ENCODE measurements at regions not wholly inside any gene's neighbourhood (a gene's known extent, or its start where the extent isn't known, plus 50 kb on each side); places are given as distances from the start of the nearest gene placed in this dataset.

- DNase-seq, result no peak
These were observed 198.6 kb downstream of the TEX29 start for GRCh38 chr13:111519041-111519440.

- no peak for DNase-seq
These were observed 199.2 kb downstream of the TEX29 start for GRCh38 chr13:111519490-111520170.

- DNase-seq, result no peak
These were observed 200.6 kb downstream of the TEX29 start for GRCh38 chr13:111521030-111521429.

- DNase-seq, result no peak
These were observed 201.3 kb downstream of the TEX29 start for GRCh38 chr13:111521691-111522229.

GRCh38 chr13:111525320-111526118 lies 205.1 kb downstream of the TEX29 start:
- no peak for DNase-seq

- DNase-seq, result no peak
These were observed 206.5 kb downstream of the TEX29 start for GRCh38 chr13:111526922-111527321.

GRCh38 chr13:111527614-111528229 lies 207.3 kb downstream of the TEX29 start:
- DNase-seq, result no peak

- no peak for DNase-seq
These were observed 208.1 kb downstream of the TEX29 start for GRCh38 chr13:111528513-111528912.

- DNase-seq, result no peak
These were observed 209.9 kb downstream of the TEX29 start for GRCh38 chr13:111530137-111530870.

- no peak for DNase-seq
These were observed 211.1 kb downstream of the TEX29 start for GRCh38 chr13:111531505-111531904.

- no peak for DNase-seq
These were observed 211.7 kb downstream of the TEX29 start for GRCh38 chr13:111532111-111532510.

- DNase-seq, result no peak
These were observed 213.7 kb downstream of the TEX29 start for GRCh38 chr13:111533900-111534683.

- no peak for DNase-seq
These were observed 214.5 kb downstream of the TEX29 start for GRCh38 chr13:111534751-111535522.

- DNase-seq, result no peak
These were observed 215.0 kb downstream of the TEX29 start for GRCh38 chr13:111535523-111535811.

GRCh38 chr13:111536075-111536642 lies 215.7 kb downstream of the TEX29 start:
- DNase-seq, result no peak

GRCh38 chr13:111537115-111537728 lies 216.8 kb downstream of the TEX29 start:
- no peak for DNase-seq

- no peak for DNase-seq
These were observed 217.5 kb downstream of the TEX29 start for GRCh38 chr13:111537843-111538499.

GRCh38 chr13:111539252-111539651 lies 218.8 kb downstream of the TEX29 start:
- DNase-seq, result no peak

GRCh38 chr13:111539791-111540446 lies 219.5 kb downstream of the TEX29 start:
- no peak for DNase-seq

GRCh38 chr13:111540486-111540885 lies 220.0 kb downstream of the TEX29 start:
- DNase-seq, result no peak

Measured in activated naive CD4-positive, alpha-beta T cell (primary cell).